GM19395 (cell line): ENCODE measurements at regions not wholly inside any gene's neighbourhood (a gene's known extent, or its start where the extent isn't known, plus 50 kb on each side); places are given as distances from the start of the nearest gene placed in this dataset.

Experiments used
- ATAC-seq: cut with Tn5 transposase; IDR thresholded peaks from one replicate; pipeline ENCODE4 v1.9.1; 2021; ENCODE audit warnings: mild to moderate bottlenecking, moderate library complexity; ENCODE audit not compliant: unreplicated experiment

DNA sequence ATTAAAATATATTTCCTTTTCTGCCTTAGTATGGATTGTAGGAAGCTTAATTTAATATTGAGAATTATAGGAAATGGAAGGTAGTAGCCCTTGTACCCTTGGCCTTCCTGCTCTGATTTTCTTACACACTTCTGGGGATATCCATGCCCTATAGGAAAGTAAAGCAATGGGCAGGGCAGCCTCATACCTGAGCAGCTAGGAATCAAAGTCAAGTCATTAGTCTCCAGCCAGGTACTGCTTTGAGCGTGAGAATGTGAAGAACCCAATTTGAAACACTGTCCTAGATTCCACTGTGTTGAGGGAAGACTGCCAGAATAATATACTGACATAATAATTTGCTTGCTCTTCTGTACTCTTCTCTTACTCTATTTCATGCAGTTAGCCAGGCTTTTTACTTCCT is 51.0 kb upstream of the L3MBTL3 start:
- no peak for ATAC-seq

DNA sequence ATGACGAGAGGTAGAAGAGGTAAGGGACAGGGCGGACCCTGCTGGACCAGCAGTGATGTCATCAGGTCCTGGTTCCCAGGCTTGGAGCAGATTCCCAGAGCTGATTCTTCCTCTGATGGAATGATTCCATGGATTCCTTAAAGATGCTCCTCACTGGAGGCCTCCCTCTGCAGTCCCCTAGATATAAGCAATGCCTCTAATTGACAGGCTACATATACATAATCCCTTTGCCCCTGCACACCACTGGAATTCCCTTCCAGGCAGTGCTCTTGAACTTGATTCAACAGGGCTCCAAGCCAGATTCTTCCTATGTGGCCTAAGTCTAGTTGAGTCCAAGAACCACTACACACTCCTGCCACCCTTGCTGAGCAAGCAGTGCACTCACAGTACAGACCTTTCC is 52.3 kb upstream of the L3MBTL3 start:
- ATAC-seq: no peak

DNA sequence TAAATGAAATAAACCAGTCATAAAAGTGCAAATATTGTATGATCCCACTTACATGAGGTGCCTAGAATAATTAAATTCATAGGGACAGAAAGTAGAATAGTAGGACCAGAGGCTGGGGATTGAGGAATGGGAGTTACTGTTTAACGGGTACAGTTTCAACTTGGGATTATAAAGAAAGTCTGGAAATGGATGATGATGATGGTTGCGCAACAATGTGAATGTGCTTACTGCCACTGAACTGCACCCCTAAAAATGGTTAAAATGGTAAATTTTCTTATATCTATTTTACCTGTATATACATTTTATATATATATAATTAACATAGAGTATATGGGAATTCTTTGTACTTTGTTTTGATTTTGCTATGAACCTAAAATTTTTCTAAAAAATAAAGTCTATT is 53.3 kb upstream of the L3MBTL3 start:
- no peak for ATAC-seq

DNA sequence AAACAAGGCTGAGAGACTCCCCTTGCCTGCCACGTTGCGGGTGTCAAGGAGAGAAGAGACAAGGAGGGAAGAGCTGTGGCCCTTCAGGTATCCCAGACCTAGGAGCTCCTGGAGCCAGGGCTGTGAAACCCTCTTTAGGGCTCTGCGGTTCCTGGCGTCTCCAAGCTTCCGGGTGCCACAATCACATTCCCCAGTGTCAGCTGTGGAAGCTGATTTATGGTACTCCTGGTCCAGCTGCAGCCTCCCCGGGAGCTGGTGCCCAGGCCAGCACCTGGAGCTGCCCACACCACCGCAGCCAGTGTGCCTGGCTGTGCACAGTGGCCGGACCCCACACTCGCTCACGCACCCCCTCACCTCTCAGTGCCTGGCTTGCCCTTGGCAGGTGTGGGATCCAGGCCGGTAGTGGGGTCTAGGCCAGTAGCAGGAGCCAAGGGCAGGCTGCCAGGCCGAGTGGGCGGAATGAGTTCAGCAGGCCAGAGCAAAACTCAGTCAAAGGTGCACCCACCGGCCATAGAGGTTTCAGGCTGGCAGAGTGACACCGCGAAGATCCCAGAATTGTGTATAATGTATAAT is 58.9 kb upstream of the L3MBTL3 start:
- ATAC-seq: no peak

DNA sequence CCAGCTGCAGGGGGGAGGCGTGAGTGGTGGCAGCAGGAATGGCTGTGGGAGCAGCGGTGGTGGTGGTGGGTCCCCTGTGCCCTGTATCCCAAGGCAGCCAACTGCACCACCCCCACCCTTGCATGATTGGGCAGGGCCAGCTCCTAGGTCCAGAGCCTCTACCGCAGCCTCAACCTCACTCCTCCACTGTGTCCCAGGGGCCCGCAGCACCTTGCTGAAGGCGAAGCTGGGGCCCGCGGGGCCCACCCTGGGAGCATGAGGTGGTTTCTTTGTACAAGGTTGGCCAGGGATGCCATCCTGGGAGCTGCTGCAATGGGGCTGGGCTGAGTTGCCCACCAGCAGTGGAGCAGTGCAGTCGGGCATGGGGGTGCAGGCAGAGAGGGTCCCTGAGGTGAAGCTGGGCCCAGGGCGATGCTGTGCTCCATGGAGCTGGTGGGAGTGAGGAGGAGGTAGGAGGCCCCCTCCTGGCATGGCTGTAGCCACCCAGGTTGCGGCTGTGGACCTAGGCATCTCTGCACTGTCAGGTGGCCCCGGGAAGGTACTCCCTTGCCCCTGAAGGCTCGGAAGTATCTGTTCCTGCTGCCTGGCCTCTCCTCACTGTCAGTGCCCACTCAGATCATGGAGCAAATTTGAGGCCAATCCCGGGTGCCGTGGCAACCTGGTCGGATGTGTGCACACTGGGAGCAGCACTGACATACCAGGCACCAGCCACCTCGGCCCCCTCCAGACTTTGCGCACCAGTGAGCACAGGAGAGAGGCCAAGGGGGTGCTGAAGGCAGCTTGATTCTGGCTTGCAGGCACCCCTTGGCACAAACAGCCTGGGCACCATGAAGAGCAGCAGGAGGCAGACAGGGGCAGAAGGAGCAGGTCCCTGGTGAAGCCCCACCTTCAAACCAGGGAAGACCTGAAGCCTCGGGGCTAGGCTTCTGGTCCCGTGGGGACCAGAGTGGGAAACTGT is 60.2 kb upstream of the L3MBTL3 start:
- ATAC-seq: no peak

GRCh38 chr6:129955584-129955983 is 62.8 kb upstream of the L3MBTL3 start:
- ATAC-seq: no peak

DNA sequence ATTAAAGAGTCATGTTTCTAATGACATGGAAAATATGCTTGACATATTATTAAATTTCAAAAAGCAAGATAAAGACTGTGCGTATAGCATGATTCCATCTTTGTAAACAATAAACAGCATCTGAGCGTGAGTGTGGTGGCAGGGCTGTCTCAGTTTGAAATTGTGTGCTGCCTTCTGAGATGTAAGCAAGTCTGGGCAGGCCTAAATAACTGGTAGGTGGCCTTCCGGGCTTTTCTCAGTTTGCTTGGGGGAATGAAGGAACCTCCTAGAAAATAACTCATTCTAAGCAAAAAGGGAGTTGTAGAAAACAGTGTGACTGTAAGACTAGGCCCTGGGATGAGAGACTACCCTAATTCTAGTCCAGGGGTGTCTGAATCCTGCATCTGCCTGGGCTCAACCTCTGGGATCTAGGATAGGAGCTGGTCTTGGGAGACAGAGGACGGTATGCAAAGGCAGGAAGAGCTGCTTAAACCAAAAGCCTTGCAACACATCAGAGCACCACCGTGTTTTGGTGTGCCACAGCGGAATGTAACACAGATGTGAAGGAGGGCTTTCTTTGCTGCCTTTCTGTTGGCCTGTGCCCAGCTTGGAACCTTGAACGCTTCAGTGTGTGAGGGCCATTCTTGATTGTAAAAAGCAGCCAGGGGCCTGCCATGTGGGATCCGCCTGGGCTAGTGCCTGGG is 63.5 kb upstream of the L3MBTL3 start:
- ATAC-seq: no peak

- no peak for ATAC-seq
These were observed 70.6 kb upstream of the L3MBTL3 start for GRCh38 chr6:129947797-129948196.

- ATAC-seq: no peak
These were observed 71.8 kb upstream of the L3MBTL3 start for GRCh38 chr6:129946439-129947140.

DNA sequence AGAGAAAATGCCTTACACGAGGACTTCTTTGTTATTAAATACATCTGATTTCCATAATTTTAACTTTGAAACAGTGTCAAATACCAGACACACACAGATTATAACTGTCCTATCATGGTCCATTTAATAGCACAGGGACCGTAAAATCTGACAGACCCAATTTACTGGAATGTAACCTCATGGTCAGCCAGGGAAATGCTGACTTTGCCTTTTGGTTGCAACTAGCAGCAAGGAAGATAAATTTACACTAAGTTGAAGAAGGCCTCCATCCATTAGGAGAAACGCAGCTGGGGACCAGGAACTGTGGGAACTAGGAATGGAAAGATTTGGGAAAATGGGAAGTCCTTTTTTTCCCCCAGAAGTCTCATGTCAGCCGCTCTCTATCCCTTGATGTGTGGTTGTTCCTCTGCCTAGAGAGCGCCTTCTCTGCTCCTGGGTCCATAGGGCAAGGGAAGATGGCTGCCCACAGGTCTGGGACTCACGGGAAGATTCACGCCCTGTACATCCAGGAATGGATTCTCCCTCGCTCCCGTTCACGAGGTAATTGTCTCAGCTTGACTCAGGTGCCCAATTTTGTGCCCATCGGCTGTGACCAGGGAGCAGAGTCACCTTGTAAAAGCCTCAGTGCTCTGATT is 74.6 kb upstream of the L3MBTL3 start:
- no peak for ATAC-seq

GRCh38 chr6:129940454-129941195 is 77.8 kb upstream of the L3MBTL3 start:
- ATAC-seq: no peak

- ATAC-seq: no peak
These were observed 77.3 kb upstream of the TMEM244 start for GRCh38 chr6:129938249-129939020.

DNA sequence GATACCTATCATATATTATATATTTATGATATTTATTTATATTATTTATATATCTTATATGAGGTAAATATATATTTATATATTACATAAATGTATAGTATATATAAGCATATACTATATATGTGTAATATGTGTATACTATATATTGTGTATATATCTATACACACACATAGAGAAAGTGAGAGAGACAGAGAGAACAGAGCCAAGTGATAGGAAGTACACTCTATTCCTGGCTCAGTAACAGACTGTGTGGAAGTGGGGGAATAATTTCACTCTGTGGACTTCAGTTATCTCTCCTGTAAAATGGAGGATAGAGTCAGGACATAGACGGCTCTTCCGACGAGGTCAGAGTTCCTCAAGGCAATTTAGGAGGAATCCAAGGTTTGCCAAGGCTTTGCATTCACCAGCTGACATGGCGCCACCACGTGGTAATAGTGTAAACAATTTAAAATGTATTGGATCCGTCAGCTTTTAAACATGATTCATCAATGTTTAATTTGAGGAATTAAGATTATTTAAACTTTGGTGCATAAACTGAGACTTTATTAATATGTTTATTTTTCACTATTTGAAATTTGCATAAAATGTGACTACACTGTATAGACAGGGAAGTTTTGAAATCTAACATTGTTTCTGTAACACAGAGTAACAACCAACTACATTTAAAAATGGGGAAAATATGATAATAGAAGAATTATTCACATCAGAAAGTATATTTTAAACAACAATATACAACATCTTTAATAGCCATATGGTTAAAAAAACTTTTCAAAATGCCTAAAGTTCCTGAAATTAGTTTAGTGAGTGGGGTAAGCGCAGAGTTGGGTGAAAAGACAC is 75.4 kb upstream of the TMEM244 start:
- ATAC-seq: peak; percentile 81

DNA sequence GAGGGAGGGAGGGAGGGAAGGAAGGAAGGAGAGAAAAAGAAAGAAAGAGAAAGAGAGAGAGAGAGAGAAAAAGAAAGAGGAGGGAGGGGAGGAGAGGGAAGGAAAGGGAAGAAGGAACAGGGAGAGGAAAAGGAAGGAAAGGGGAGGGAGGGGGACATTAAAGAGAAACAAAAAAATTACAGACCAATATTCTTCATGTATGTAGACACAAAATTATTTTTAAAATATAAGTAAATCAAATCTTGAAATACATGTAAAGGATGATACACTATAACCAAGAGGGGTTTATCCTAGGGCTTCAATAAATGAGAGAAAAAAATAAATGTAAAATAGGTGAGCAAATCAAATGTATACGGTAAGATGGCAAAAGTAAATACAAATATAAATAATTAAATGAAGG is 71.2 kb upstream of the TMEM244 start:
- no peak for ATAC-seq

DNA sequence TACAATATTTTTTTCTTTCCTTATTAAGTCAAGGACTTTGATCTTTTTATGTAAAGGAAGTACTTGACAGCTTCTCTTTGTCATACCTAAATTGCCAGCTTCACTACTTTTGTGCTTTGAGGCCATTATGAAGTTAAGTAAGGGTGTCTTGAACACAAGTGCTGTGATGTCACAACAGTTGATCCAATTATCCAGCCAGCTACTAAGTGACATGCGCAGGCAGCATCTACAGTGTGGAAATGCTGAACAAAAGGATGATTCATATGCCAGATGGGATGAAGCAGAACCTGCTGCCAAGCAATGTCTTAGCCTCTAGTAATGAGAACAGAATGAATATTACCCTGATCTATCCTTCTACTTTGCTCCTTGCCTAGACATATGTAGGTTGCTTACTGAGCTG is 68.3 kb upstream of the TMEM244 start:
- no peak for ATAC-seq

DNA sequence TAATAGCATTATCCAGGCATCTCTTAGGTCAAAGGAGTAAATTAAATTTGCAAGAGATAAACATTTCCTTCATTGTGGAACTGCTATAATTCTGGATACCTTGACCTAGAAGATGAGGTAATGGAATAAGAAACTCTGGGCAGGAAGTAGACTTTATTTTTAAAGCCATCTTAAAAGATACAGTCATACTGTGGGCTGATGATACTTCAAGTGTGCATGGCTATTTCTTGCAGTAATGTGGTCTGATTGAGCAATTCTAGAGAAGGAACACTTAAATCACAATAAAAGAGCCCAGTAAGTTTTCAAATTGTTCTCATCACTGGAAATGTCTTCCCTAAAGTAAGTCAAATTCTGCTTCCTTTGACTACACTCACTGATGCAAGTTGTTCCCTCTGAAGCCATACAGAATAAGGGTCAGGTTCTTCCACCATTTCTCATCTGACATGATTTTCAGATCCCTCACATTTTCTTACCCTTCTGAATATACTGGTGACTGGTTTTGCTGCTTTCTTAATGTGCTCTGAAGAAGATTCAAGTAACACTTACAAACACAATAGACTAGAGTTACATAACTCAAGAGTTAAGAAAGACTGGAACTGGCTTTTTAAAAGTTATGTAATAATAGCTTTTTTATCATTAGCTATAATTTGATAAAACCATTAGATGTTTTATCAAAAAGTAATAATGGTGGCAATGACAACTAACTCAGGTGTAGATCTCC is 62.6 kb upstream of the TMEM244 start:
- ATAC-seq: no peak

- ATAC-seq: no peak
These were observed 60.2 kb upstream of the TMEM244 start for GRCh38 chr6:129921169-129921817.
